Endothelial cell of hepatic sinusoid (primary cell): ENCODE measurements at regions not wholly inside any gene's neighbourhood (a gene's known extent, or its start where the extent isn't known, plus 50 kb on each side); places are given as distances from the start of the nearest gene placed in this dataset.
"Not testable (repeated sequence)": the region's sequence is repeated elsewhere in the genome, so short reads cannot be mapped to it uniquely, and the experiment has no call there.

Experiments
- in situ Hi-C: cut with HindIII; loops from 2 replicates; pipeline ENCODE4 v1.10.0; 2017; ENCODE audit warnings: low sequenced_read_pairs

- in situ Hi-C loops: no loop called here
These were observed 160.2 kb downstream of the URI1 start for GRCh38 chr19:30102239-30102638.

GRCh38 chr19:30102666-30103065 lies 160.6 kb downstream of the URI1 start:
- in situ Hi-C loops: no loop called here

- in situ Hi-C loops: no loop called here
These were observed 161.9 kb downstream of the URI1 start for GRCh38 chr19:30103981-30104380.

GRCh38 chr19:30105316-30105715 lies 163.3 kb downstream of the URI1 start:
- in situ Hi-C loops: no loop called here

DNA sequence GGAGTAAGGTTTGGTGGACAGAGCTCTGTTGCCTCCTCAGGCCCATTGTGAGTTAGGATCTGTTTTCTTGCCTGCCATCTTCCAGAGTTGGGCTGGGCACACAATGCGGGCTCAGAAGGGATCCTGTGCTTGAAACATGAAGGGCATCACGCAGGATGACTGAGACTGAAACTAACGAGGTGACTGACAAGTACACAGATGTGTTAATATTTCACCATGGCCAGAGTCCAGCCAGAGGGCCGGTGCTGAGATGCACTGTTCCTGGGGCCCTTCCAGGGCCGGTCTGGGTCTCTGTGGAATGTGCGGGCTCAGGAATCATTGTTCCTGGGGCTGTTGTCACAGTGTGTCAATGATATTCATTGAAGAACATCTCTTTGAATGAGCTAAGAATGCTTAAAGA lies 163.7 kb downstream of the URI1 start:
- in situ Hi-C loops: no loop called here

DNA sequence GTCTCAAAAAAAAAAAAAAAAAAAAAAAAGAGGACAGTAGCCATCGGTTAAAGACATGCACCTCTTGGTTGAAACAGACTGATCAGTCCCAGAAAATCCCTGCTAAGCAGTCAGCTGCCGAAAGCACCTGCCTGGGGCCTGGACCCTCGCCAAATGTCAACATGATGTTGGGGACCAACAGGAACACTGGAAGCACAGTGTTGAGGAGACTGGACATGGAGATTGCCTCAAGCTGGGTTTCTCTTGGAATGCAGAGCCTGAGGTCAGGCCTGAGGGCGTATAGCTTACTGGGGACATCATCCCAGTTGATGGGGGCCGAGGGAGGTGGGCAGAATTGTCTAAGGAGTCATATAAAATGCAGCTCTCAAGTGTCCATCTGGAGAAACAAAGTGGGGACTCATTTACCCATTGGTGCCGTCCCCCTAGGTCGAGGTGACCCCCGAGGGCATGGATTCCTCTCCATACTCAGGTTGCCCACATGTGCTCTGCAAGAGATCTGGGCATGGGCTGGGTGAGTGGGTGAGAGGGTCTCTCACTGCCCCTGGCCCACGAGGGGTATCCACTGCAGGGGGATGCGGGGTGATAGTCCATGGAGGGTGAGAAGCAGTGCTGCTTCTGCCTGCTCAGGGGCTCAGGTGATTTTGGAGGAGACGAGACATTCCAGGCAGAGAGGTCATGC lies 164.5 kb downstream of the URI1 start:
- in situ Hi-C loops: no loop called here

- in situ Hi-C loops: no loop called here
These were observed 165.2 kb downstream of the URI1 start for GRCh38 chr19:30107251-30107650.

DNA sequence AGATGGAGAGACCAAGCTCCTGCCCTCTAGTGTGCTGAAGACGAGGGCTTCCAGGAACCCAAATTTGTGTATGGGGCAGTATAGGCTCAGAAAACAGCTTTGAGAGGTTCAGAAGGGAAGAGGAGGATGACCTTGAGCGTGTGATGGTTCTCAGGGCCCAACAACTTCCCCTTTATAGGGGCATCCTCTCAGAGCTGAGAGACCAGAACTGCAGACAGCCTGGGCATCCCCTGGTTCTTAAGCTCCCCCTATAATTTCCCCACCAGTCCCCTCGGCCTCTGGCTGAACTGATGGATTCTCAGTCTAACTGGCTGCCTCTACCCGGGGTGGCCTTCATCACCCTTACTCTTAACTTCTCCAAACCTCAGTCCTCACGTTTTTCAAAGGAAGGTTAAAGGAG lies 167.5 kb downstream of the URI1 start:
- in situ Hi-C loops: no loop called here

DNA sequence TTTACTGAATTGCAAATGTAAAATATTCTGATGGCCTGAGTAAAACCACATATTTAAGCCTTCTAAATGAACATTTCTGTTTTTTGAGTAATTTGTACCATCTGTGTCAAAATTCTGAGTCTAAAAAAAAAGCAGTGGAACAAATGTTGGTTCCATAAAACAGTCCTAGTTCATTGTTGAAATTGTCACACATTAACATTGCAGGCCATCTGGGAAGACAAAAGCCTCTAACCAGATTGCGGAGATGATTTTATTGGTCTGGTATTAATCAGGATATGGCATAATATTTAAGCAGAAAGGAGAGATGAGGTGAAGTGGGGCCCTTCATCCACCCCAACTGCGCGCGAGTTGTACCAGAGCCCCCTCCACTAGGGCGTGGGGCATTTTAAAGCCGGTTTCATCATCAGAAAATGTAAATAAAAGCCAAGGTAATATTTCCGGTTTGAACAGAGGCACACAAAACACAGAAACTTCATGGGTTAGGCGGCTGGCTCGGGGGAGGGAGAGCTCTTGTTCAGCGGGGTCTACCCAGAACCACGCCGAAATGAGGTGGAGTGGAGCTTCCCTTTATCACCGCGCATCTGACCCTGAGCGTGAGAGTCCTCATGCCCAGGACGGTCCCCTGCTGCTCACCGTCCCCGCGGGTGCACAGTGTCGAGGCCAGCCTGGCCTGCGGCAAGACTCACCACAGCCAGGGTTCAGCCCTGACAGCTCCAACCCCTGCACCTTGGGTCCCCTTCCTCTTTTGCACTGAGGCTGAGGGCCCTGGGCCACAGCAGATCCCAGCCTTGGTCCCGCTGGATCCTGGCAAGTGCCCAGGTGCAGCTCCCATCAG lies 169.2 kb downstream of the URI1 start:
- in situ Hi-C loops: no loop called here

- in situ Hi-C loops: no loop called here
These were observed 170.1 kb downstream of the URI1 start for GRCh38 chr19:30112171-30112570.

DNA sequence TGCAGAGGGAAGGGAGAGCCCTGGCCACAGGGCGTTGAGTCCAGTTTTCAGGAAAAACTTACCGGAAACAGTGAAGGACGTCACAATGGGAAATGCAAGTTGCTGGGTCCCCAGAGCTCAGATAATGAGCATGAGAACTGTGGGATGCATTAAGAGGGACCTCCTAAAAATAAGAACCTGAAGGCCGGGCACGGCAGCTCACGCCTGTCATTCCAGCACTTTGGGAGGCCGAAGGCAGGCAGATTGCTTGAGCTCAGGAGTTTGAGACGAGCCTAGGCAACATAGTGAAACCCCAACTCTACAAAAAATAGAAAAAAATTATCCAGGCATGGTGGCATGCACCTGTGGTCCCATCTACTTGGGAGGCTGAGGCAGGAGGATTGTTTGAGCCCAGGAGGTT lies 170.6 kb downstream of the URI1 start:
- in situ Hi-C loops: no loop called here

DNA sequence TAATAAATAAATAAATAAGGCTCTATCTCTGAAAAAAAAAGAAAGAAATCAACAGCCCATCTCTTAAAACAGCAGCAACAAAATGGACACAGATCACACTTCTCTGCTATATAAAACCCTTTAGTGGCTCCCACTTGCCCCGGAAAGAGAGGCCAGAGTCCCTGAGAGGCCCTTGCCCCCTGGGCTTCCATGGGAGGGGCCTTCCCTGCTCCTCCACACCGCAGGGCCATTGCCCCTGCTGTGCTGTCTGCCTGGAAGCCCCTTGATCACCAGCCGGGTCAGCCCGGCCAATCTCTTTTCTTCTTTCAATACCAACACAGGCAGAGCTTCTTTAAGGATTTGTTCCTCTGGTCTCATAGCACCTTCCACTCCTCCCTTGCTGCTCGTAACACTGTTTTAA lies 171.1 kb downstream of the URI1 start:
- in situ Hi-C loops: no loop called here

DNA sequence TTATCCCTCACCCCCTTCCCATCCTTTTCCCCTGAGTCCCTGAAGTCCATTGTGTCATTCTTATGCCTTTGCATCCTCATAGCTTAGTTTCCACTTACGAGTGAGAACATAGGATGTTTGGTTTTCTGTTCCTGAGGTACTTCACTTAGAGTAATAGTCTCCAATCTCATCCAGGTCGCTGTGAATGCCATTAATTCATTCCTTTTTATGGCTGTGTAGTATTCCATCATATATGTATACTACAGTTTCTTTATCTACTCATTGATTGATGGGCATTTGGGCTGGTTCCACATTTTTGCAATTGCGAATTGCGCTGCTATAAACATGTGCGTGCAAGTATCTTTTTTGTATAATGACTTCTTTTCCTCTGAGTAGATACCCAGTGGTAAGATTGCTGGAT lies 172.1 kb downstream of the URI1 start:
- in situ Hi-C loops: not testable (repeated sequence)

DNA sequence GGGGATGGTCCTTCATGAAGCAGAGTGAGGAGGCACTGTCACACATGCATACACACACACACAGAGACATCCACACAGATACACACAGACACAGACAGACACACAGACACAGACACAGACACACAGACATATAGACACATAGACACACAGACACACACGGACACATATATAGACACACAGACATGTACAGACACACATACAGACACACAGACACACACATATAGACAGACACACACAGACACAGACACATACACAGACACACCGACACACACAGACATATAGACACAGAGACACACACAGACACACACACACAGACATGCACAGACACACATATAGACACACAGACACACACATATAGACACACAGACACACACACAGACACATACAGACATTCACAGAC lies 173.9 kb downstream of the URI1 start:
- in situ Hi-C loops: no loop called here

- in situ Hi-C loops: no loop called here
These were observed 174.5 kb downstream of the URI1 start for GRCh38 chr19:30116530-30116929.

- in situ Hi-C loops: no loop called here
These were observed 175.0 kb downstream of the URI1 start for GRCh38 chr19:30116984-30117555.

DNA sequence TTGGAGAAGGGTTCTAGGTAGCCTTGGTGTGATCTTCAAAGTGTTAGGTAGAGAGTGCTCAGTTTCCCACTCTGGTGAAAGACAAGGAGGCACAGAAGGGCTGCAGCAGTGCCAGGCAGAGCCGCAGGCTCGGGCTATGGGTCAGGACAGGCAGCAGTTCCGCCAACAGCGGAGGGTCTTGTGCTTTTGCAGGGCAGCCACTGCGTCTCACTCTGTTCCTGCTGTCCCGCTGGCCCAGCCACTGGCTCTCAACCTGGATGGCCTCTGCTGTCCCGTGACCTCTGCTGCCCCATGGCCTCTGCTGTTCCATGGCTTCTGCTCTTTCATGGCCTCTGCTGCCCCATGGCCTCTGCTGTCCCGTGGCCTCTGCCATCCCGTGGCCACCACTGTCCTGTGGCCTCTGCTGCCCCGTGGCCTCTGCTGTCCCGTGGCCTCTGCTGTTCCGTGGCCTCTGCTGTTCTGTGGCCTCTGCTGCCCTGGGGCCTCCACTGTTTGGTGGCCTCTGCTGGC lies 175.7 kb downstream of the URI1 start:
- in situ Hi-C loops: no loop called here

- in situ Hi-C loops: no loop called here
These were observed 176.2 kb downstream of the URI1 start for GRCh38 chr19:30118221-30118620.

DNA sequence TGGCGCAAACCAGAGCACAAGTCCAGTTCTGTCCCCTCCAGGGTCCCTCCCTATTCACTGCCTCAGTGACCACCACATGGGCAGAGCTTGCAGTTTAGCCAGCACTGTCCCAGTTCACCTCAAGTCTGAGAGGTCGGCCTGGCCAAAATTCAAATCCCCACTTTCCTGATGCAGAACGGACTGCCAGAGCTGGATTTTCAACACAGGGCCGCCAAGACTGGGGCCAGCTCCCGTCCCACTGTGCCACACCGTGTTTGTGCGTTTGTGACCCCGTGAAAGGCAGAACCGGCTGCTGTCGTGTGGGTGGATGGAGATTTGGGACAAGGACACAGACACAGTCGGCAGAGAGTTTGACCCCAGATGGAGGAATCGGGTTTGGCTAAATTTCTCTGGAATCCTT lies 176.7 kb downstream of the URI1 start:
- in situ Hi-C loops: no loop called here

- in situ Hi-C loops: no loop called here
These were observed 177.3 kb downstream of the URI1 start for GRCh38 chr19:30119180-30119908.

GRCh38 chr19:30120860-30121484 lies 178.9 kb downstream of the URI1 start:
- in situ Hi-C loops: no loop called here
